ENCODE measurements at regions not wholly inside any gene's neighbourhood (a gene's known extent, or its start where the extent isn't known, plus 50 kb on each side); places are given as distances from the start of the nearest gene placed in this dataset.
"Not testable (repeated sequence)": the region's sequence is repeated elsewhere in the genome, so short reads cannot be mapped to it uniquely, and the experiment has no call there.

- DNase-seq, result not testable (repeated sequence)
Measured at GRCh38 chr11:43168241-43168640, 143.6 kb upstream of the API5 start.

GRCh38 chr11:43172477-43172876, 139.3 kb upstream of the API5 start:
- DNase-seq, result no peak

- no peak for DNase-seq
Measured at GRCh38 chr11:43177975-43178374, 133.8 kb upstream of the API5 start.

- not testable (repeated sequence) for DNase-seq
Measured at GRCh38 chr11:43194459-43194858, 117.3 kb upstream of the API5 start.

- DNase-seq, result no peak
Measured at GRCh38 chr11:43197379-43197778, 114.4 kb upstream of the API5 start.

- no peak for DNase-seq
Measured at GRCh38 chr11:43200031-43200430, 111.8 kb upstream of the API5 start.

- no peak for DNase-seq
Measured at GRCh38 chr11:43212279-43212678, 99.5 kb upstream of the API5 start.

GRCh38 chr11:43214471-43214870, 97.3 kb upstream of the API5 start:
- no peak for DNase-seq

- no peak for DNase-seq
Measured at GRCh38 chr11:43217849-43218248, 93.9 kb upstream of the API5 start.

- peak; percentile 76 for DNase-seq
Measured at GRCh38 chr11:43222215-43222614, 89.6 kb upstream of the API5 start.

- DNase-seq, result peak; percentile 71
Measured at GRCh38 chr11:43223026-43223425, 88.8 kb upstream of the API5 start.

- DNase-seq, result peak; percentile 14
Measured at GRCh38 chr11:43234881-43235280, 76.9 kb upstream of the API5 start.

GRCh38 chr11:43238341-43238740, 73.5 kb upstream of the API5 start:
- DNase-seq, result no peak

GRCh38 chr11:43239791-43240190, 72.0 kb upstream of the API5 start:
- DNase-seq, result no peak

GRCh38 chr11:43242401-43242800, 69.4 kb upstream of the API5 start:
- DNase-seq, result no peak

GRCh38 chr11:43243927-43244326, 67.9 kb upstream of the API5 start:
- no peak for DNase-seq

GRCh38 chr11:43245466-43245865, 66.3 kb upstream of the API5 start:
- DNase-seq, result no peak

- no peak for DNase-seq
Measured at GRCh38 chr11:43250309-43250708, 61.5 kb upstream of the API5 start.

- no peak for DNase-seq
Measured at GRCh38 chr11:43261775-43262174, 50.0 kb upstream of the API5 start.
